GM23338 (cell line): ENCODE measurements at regions not wholly inside any gene's neighbourhood (a gene's known extent, or its start where the extent isn't known, plus 50 kb on each side); places are given as distances from the start of the nearest gene placed in this dataset.

Source experiments
- ATAC-seq: fragments of 200-7000 bp; cut with Tn5 transposase; 3 replicates; pipeline ENCODE4 v1.9.1; 2020
- DNase-seq: peaks from one replicate; pipeline ENCODE4 v3.0.0-alpha.2; 2015; ENCODE audit warnings: low spot score
- H2AFZ ChIP-seq: fragments of 200-600 bp; sonication (generic); 2 replicates; pipeline ENCODE4 v1.8.0; 2016; ENCODE audit warnings: antibody characterized with exemption, mild to moderate bottlenecking, moderate library complexity
- H3F3A ChIP-seq: fragments of 200-600 bp; sonication (generic); replicated peaks from 2 replicates; pipeline ENCODE4 v1.8.0; 2017; ENCODE audit warnings: antibody characterized with exemption, mixed run types, low read depth
- H3K27ac ChIP-seq: fragments of 200-600 bp; sonication (generic); 2 replicates; pipeline ENCODE4 v1.6.1; 2016; ENCODE audit warnings: low read depth
- H3K27me3 ChIP-seq: fragments of 200-600 bp; sonication (generic); 2 replicates; pipeline ENCODE4 v1.8.0; 2016; ENCODE audit warnings: mild to moderate bottlenecking, mixed run types, moderate library complexity; ENCODE audit not compliant: insufficient read depth
- H3K36me3 ChIP-seq: fragments of 200-600 bp; sonication (generic); 2 replicates; pipeline ENCODE4 v1.8.0; 2016; ENCODE audit warnings: mild to moderate bottlenecking; ENCODE audit not compliant: insufficient read depth
- H3K4me1 ChIP-seq: fragments of 200-600 bp; sonication (generic); 2 replicates; pipeline ENCODE4 v1.8.0; 2016; ENCODE audit warnings: mild to moderate bottlenecking, moderate library complexity; ENCODE audit not compliant: insufficient read depth
- H3K4me2 ChIP-seq: fragments of 200-600 bp; sonication (generic); 2 replicates; pipeline ENCODE4 v1.7.1; 2017; ENCODE audit warnings: mixed run types
- H3K4me3 ChIP-seq: fragments of 200-600 bp; sonication (generic); 2 replicates; pipeline ENCODE4 v1.6.1; 2016; ENCODE audit warnings: mixed run types
- H3K79me2 ChIP-seq: fragments of 200-600 bp; sonication (generic); replicated peaks from 2 replicates; pipeline ENCODE4 v1.8.0; 2017; ENCODE audit warnings: mild to moderate bottlenecking; ENCODE audit not compliant: insufficient read depth
- H3K9me2 ChIP-seq: fragments of 200-600 bp; sonication (generic); 2 replicates; pipeline ENCODE4 v1.8.0; 2017; ENCODE audit not compliant: insufficient read depth
- H4K20me1 ChIP-seq: fragments of 200-600 bp; sonication (generic); replicated peaks from 2 replicates; pipeline ENCODE4 v1.8.0; 2017; ENCODE audit warnings: mild to moderate bottlenecking; ENCODE audit not compliant: insufficient read depth
- H3K27ac Mint-ChIP-seq: 2 replicates; pipeline ENCODE4 v1.8.0; 2020; ENCODE audit warnings: inconsistent platforms, mild to moderate bottlenecking, moderate library complexity, mixed read lengths
- H3K27me3 Mint-ChIP-seq: 3 replicates; pipeline ENCODE4 v1.8.0; 2022; ENCODE audit warnings: low read depth, mild to moderate bottlenecking, moderate library complexity, mixed read lengths, inconsistent platforms; ENCODE audit not compliant: insufficient read depth, poor library complexity
- H3K36me3 Mint-ChIP-seq: 3 replicates; pipeline ENCODE4 v1.8.0; 2021; ENCODE audit warnings: low read depth, mild to moderate bottlenecking, inconsistent platforms, moderate library complexity, mixed read lengths
- H3K4me1 Mint-ChIP-seq: 3 replicates; pipeline ENCODE4 v1.8.0; 2020; ENCODE audit warnings: mild to moderate bottlenecking, inconsistent platforms, mixed read lengths
- H3K4me3 Mint-ChIP-seq: 3 replicates; pipeline ENCODE4 v1.8.0; 2021; ENCODE audit warnings: moderate library complexity, mild to moderate bottlenecking, inconsistent platforms, mixed read lengths
- H3K9me3 Mint-ChIP-seq: 3 replicates; pipeline ENCODE4 v1.8.0; 2020; ENCODE audit warnings: moderate library complexity, mild to moderate bottlenecking, inconsistent platforms, mixed read lengths
- CREB1 ChIP-seq: fragments of 250-450 bp; sonication (Bioruptor Pico); IDR thresholded peaks from 2 replicates; pipeline ENCODE4 v1.5.0; 2020; ENCODE audit warnings: low read depth, mild to moderate bottlenecking, moderate library complexity
- CTCF ChIP-seq, 2 experiments: fragments of 200-600 bp in 1 of 2; sonication (generic) in 1 of 2; conservative IDR thresholded peaks; 2 replicates each; pipeline versions ENCODE4 v1.5.1 to v1.6.1; 2016 to 2017; ENCODE audit warnings: antibody characterized with exemption in 2 of 2, low read depth in 2 of 2, mild to moderate bottlenecking in 2 of 2, moderate library complexity in 1 of 2
- ETS1 ChIP-seq: IDR thresholded peaks from 2 replicates; pipeline ENCODE4 v1.6.1; 2016; ENCODE audit warnings: antibody characterized with exemption
- EZH2 ChIP-seq: fragments of 200-600 bp; sonication (generic); IDR thresholded peaks from one replicate; pipeline ENCODE4 v1.8.0; 2017; ENCODE audit warnings: antibody characterized with exemption, mild to moderate bottlenecking, low read depth; ENCODE audit not compliant: unreplicated experiment
- EZH2phosphoT487 ChIP-seq: fragments of 200-600 bp; sonication (generic); IDR thresholded peaks from one replicate; pipeline ENCODE4 v1.8.1; 2018; ENCODE audit warnings: antibody characterized with exemption; ENCODE audit not compliant: unreplicated experiment
- JUNB ChIP-seq: IDR thresholded peaks from one replicate; pipeline ENCODE4 v1.6.1; 2016; ENCODE audit warnings: antibody characterized with exemption; ENCODE audit not compliant: unreplicated experiment
- NANOG ChIP-seq: IDR thresholded peaks from 2 replicates; pipeline ENCODE4 v1.6.1; 2016; ENCODE audit warnings: antibody characterized with exemption, borderline replicate concordance
- POLR2AphosphoS5 ChIP-seq: IDR thresholded peaks from 2 replicates; pipeline ENCODE4 v1.6.1; 2016; ENCODE audit warnings: antibody characterized with exemption, low read depth
- REST ChIP-seq: IDR thresholded peaks from one replicate; pipeline ENCODE4 v1.6.1; 2018; ENCODE audit warnings: antibody characterized with exemption; ENCODE audit not compliant: unreplicated experiment
- STAT1 ChIP-seq: IDR thresholded peaks from one replicate; pipeline ENCODE4 v1.6.1; 2016; ENCODE audit warnings: antibody characterized with exemption; ENCODE audit not compliant: unreplicated experiment
- ZNF114 ChIP-seq: fragments of 250-450 bp; sonication (Bioruptor Pico); IDR thresholded peaks from 2 replicates; pipeline ENCODE4 v1.5.0; 2020; ENCODE audit warnings: mild to moderate bottlenecking, moderate library complexity
- ZNF331 ChIP-seq: fragments of 250-450 bp; sonication (Bioruptor Pico); IDR thresholded peaks from 2 replicates; pipeline ENCODE4 v1.5.0; 2020; ENCODE audit warnings: low read depth, mild to moderate bottlenecking, moderate library complexity
- ZNF462 ChIP-seq: fragments of 250-450 bp; sonication (Bioruptor Pico); IDR thresholded peaks from 2 replicates; pipeline ENCODE4 v1.5.0; 2020; ENCODE audit warnings: mild to moderate bottlenecking, moderate library complexity

- H3K36me3 ChIP-seq = no peaks in the 10 kb centered on the region
- H3K4me2 ChIP-seq = no peak overlapping the region
- no peak overlapping the region for H3K27ac ChIP-seq
- H3K27ac Mint-ChIP-seq = no peak overlapping the region
- H3K9me3 Mint-ChIP-seq = no peaks in the 10 kb centered on the region
- TF ChIP-seq ZNF114 (CRISPR knock-in tag) (no peak), CTCF (conservative IDR thresholded peaks at IDR 0.05; ENCODE audit: low read depth in 2 of 2) (no peak), ZNF331 (no peak), POLR2AphosphoS5 (no peak), CREB1 (CRISPR knock-in tag) (no peak), EZH2 (no peak), EZH2phosphoT487 (no peak), ZNF462 (CRISPR knock-in tag) (no peak), NANOG (no peak), JUNB (no peak), REST (no peak), ETS1 (no peak), STAT1 (no peak)
- no peaks in the 10 kb centered on the region for H3K4me1 ChIP-seq
- ATAC-seq (no peak), DNase-seq (no peak)
- H3K36me3 Mint-ChIP-seq = no peaks in the 10 kb centered on the region
- no peaks in the 10 kb centered on the region for H3K4me1 Mint-ChIP-seq
- no peaks in the 10 kb centered on the region for H3K27me3 ChIP-seq
- peak overlapping the region; percentile 59; the same call in 1 of the 2 replicates for H2AFZ ChIP-seq
- no peaks in the 10 kb centered on the region for H3K9me2 ChIP-seq
- H3K4me3 ChIP-seq = no peak overlapping the region
- no peaks in the 10 kb centered on the region for H4K20me1 ChIP-seq
- H3F3A ChIP-seq = no peaks in the 10 kb centered on the region
- H3K4me3 Mint-ChIP-seq = no peak overlapping the region
- H3K79me2 ChIP-seq = no peaks in the 10 kb centered on the region
- peaks cover 3% of the 10 kb centered on the region for H3K27me3 Mint-ChIP-seq
These were observed 339.2 kb downstream of the FOXA2 start for GRCh38 chr20:22245139-22245538.
